SW480 (cell line): ENCODE measurements at regions not wholly inside any gene's neighbourhood (a gene's known extent, or its start where the extent isn't known, plus 50 kb on each side); places are given as distances from the start of the nearest gene placed in this dataset.

Experiments
- DNase-seq: peaks from one replicate; pipeline ENCODE4 v3.0.0-alpha.2; 2016; ENCODE audit warnings: low spot score

GRCh38 chr7:22005151-22005550 lies 59.5 kb upstream of the CDCA7L start:
- DNase-seq = peak; percentile 38

- DNase-seq = no peak
These were observed 57.0 kb upstream of the CDCA7L start for GRCh38 chr7:22002726-22003125.

GRCh38 chr7:22001345-22002004 lies 55.8 kb upstream of the CDCA7L start:
- peak; percentile 73 for DNase-seq

- DNase-seq = no peak
These were observed 54.2 kb upstream of the CDCA7L start for GRCh38 chr7:21999896-22000295.

- DNase-seq = no peak
These were observed 50.9 kb upstream of the CDCA7L start for GRCh38 chr7:21996641-21997040.
